GM18519 (cell line): ENCODE measurements at regions not wholly inside any gene's neighbourhood (a gene's known extent, or its start where the extent isn't known, plus 50 kb on each side); places are given as distances from the start of the nearest gene placed in this dataset.

Experiments
- ATAC-seq: cut with Tn5 transposase; IDR thresholded peaks from one replicate; pipeline ENCODE4 v1.9.1; 2021; ENCODE audit warnings: mild to moderate bottlenecking, moderate library complexity; ENCODE audit not compliant: unreplicated experiment, low FRiP score

- ATAC-seq = no peak
Observed at GRCh38 chr2:235165136-235165535, 213.3 kb downstream of the SH3BP4 start.

GRCh38 chr2:235165631-235166030 is 213.8 kb downstream of the SH3BP4 start:
- no peak for ATAC-seq

- no peak for ATAC-seq
Observed at GRCh38 chr2:235168174-235168979, 216.6 kb downstream of the SH3BP4 start.

DNA sequence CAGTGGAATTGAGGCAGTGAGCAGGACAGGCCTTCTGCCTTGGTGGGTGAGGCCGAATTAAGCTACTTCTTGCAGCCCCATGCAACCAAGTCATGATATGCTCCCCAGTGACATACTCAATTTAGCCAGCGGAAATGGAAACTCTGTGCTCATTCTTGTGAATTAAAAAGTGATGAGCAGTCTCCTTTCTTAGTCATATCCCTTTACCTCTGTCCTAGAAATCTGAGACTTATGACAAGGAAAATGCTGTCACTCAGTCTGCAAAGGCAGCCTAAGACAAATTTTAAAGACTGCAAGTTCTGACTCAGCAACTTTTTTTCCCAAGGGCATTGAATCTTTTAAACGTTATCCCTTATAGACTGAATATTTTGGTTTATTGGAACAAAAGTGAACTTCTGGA is 218.2 kb downstream of the SH3BP4 start:
- ATAC-seq = no peak

- ATAC-seq = no peak
Observed at GRCh38 chr2:235170536-235171521, 219.0 kb downstream of the SH3BP4 start.

- no peak for ATAC-seq
Observed at GRCh38 chr2:235171550-235172031, 219.8 kb downstream of the SH3BP4 start.

- ATAC-seq = no peak
Observed at GRCh38 chr2:235180642-235181041, 228.8 kb downstream of the SH3BP4 start.

- ATAC-seq = no peak
Observed at GRCh38 chr2:235183786-235184185, 232.0 kb downstream of the SH3BP4 start.

GRCh38 chr2:235187806-235188205 is 236.0 kb downstream of the SH3BP4 start:
- ATAC-seq = no peak

DNA sequence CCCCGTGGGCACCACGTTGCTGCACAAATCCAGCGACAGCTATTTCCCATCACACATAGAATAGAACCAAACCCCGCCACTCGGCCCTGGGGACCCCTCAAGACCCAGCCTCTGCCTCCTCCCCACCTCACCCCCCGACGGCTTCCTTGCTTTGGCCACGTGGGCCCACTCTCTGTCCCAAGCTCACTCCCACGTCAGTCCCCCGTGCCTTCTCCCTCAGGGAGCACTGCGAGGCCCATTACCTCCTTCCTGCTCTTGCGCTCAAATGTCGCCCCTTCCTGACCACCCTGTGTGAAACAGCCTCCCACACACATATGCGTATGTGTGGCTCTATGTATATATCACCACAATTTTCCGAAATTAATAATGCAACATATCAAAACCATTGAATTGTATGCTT is 239.7 kb downstream of the SH3BP4 start:
- ATAC-seq = no peak

DNA sequence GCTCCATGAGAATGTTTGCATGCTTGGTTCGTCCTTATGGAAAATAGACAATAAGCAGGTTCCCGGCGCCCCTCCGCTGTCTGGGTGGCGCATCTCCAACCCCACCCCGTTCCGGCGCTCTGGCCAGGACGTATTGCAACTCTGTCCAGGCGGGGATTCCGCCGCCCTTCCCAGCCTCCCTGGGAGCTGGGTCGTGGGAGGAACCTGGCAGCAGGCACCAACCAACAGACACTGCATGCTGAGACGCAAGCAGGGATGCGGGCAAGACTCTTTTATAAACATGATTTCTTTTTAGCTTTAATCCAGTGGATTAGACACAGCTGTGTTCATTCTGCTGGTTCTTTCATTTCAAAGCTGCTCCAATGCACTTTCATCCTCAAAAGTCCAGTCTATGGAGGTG is 240.2 kb downstream of the SH3BP4 start:
- ATAC-seq = no peak

GRCh38 chr2:235194351-235194750 is 242.5 kb downstream of the SH3BP4 start:
- ATAC-seq = no peak

- no peak for ATAC-seq
Observed at GRCh38 chr2:235194836-235195235, 243.0 kb downstream of the SH3BP4 start.

DNA sequence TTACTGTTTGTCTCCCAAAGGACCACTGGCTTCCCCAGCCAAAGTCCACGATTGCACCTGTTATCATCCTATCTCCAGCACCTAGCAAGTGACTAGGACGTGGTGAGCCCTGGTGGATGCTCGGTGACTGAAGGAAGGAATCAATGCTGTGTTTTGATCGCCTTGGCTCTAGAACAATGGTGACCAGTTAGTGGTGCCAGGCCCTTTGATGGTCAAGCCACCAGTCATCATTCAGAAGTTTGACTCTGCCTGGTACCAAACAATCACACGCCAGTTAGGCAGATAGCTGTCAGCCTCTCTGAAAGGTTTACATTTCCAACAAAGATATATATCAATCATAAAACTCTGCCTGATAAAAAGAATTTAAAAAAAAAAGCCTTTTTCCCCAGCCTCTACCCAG is 244.1 kb downstream of the SH3BP4 start:
- no peak for ATAC-seq

DNA sequence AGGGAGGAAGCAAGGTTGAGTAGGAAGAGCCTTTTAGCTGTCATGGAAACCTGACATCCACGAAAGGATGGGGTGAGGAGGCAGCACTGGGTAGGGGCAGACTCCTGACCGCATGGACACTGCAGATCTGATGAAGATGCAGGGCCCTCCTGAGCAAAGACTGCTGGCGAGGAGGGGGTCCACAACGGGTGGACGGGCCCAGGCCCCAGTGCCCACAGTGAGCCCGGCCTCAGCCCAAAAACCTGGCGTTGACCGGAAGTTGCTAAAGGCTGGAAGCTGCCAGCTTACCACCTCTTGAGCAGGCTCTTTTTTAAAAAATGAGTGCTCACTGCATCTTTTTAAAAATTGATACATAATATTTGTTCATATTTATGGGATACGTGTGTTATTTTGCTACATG is 247.3 kb downstream of the SH3BP4 start:
- no peak for ATAC-seq

GRCh38 chr2:235200216-235200615 is 248.4 kb downstream of the SH3BP4 start:
- no peak for ATAC-seq

- ATAC-seq = no peak
Observed at GRCh38 chr2:235201756-235202155, 249.9 kb downstream of the SH3BP4 start.

GRCh38 chr2:235204948-235205347 is 253.1 kb downstream of the SH3BP4 start:
- ATAC-seq = no peak

- no peak for ATAC-seq
Observed at GRCh38 chr2:235206399-235206798, 254.6 kb downstream of the SH3BP4 start.

- ATAC-seq = peak; percentile 59
Observed at GRCh38 chr2:235206980-235207579, 255.3 kb downstream of the SH3BP4 start.

DNA sequence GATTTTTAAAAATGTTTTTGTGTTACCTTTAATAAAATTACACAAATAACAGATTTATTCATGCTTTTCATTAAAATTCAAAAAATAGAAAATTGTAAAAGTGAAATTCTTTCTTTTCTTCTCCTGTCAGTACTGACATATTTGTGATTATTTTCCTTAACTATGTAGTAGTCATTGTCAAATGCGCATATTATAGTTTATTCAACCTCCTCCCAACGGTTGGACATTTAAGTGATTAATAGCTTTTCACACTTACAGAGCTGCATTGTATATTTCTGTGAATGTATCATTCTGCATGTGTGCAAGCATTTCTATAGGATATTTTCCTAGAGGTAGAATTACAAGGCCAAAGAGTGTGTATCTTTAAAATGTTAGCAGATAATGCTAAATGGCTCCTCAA is 259.2 kb downstream of the SH3BP4 start:
- no peak for ATAC-seq
